DND-41 (cell line): ENCODE measurements at regions not wholly inside any gene's neighbourhood (a gene's known extent, or its start where the extent isn't known, plus 50 kb on each side); places are given as distances from the start of the nearest gene placed in this dataset.

Source experiments
- ATAC-seq: fragments of 200-7000 bp; cut with Tn5 transposase; 3 replicates; pipeline ENCODE4 v1.9.1; 2021; ENCODE audit warnings: low read depth; ENCODE audit not compliant: insufficient read depth
- DNase-seq: peaks from one replicate; pipeline ENCODE4 v3.0.0-alpha.2; 2020
- H2AFZ ChIP-seq: 2 replicates; pipeline ENCODE4 v1.6.0; 2012; ENCODE audit warnings: low read depth, low read length
- H3K27ac ChIP-seq: 2 replicates; pipeline ENCODE4 v1.5.1; 2012; ENCODE audit warnings: low read length, inconsistent platforms
- H3K27me3 ChIP-seq: fragments of 200-600 bp; sonication (generic); 2 replicates; pipeline ENCODE4 v1.6.0; 2012; ENCODE audit warnings: low read length, mild to moderate bottlenecking, inconsistent platforms; ENCODE audit not compliant: insufficient read depth, poor library complexity
- H3K36me3 ChIP-seq: 2 replicates; pipeline ENCODE4 v1.5.1; 2012; ENCODE audit warnings: low read length, inconsistent platforms; ENCODE audit not compliant: insufficient read depth
- H3K4me1 ChIP-seq: 2 replicates; pipeline ENCODE4 v1.5.1; 2012; ENCODE audit warnings: mild to moderate bottlenecking, low read length; ENCODE audit not compliant: insufficient read depth
- H3K4me2 ChIP-seq: 2 replicates; pipeline ENCODE4 v1.6.0; 2012; ENCODE audit warnings: mild to moderate bottlenecking, moderate library complexity, low read length, inconsistent platforms; ENCODE audit not compliant: insufficient read depth
- H3K4me3 ChIP-seq, 2 experiments: fragments of 200-600 bp in 1 of 2; shearing (Covaris generic) in 1 of 2; 2 replicates each; pipeline ENCODE4 v1.5.1; 2012 to 2016; ENCODE audit warnings: inconsistent platforms in 2 of 2, low read length in 2 of 2, mild to moderate bottlenecking in 2 of 2, low read depth in 1 of 2, moderate library complexity in 1 of 2
- H3K79me2 ChIP-seq: 2 replicates; pipeline ENCODE4 v1.6.0; 2012; ENCODE audit warnings: low read length, inconsistent platforms; ENCODE audit not compliant: insufficient read depth
- H3K9ac ChIP-seq: 2 replicates; pipeline ENCODE4 v1.6.0; 2012; ENCODE audit warnings: low read depth, mild to moderate bottlenecking, inconsistent platforms, low read length, moderate library complexity
- H3K9me3 ChIP-seq: 2 replicates; pipeline ENCODE4 v1.5.1; 2012; ENCODE audit warnings: low read length, moderate library complexity, mild to moderate bottlenecking, inconsistent platforms; ENCODE audit not compliant: insufficient read depth, severe bottlenecking
- H4K20me1 ChIP-seq: 2 replicates; pipeline ENCODE4 v1.6.0; 2012; ENCODE audit warnings: low read length; ENCODE audit not compliant: insufficient read depth
- EZH2 ChIP-seq: IDR thresholded peaks from 3 replicates; pipeline ENCODE4 v1.6.1; 2012; ENCODE audit warnings: borderline replicate concordance, low read depth, mild to moderate bottlenecking, moderate library complexity, low read length, inconsistent platforms; ENCODE audit not compliant: severe bottlenecking
- TF ChIP-seq, protein P1 (sequence below): IDR thresholded peaks from 2 replicates; pipeline ENCODE4 v1.5.1; 2012; ENCODE audit warnings: borderline replicate concordance, low read length, moderate library complexity, mild to moderate bottlenecking; ENCODE audit not compliant: poor library complexity, severe bottlenecking; ENCODE audit errors: extremely low read depth

DNA sequence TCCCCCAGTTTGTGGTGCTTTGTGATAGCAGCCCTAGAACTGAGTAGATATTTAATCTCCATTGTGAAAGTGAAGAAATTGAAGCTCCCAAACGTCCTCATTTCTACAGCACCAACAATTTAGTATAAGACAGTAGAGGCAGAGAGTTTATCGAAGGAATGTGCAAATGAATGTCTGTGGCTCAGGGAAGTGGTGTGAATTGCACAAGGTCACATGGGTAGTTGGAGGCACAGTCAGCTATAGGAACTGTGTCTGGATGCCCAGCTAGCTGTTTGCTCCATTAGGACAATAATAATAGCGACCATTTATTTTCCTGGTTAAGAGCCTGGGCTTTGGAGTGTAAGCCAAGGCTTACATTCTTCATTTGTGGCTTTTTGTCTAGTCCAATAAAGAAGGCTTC lies 144.4 kb upstream of the USP24 start:
- Histone ChIP-seq H2AFZ (no peak overlapping the region), H3K9ac (no peak overlapping the region)

DNA sequence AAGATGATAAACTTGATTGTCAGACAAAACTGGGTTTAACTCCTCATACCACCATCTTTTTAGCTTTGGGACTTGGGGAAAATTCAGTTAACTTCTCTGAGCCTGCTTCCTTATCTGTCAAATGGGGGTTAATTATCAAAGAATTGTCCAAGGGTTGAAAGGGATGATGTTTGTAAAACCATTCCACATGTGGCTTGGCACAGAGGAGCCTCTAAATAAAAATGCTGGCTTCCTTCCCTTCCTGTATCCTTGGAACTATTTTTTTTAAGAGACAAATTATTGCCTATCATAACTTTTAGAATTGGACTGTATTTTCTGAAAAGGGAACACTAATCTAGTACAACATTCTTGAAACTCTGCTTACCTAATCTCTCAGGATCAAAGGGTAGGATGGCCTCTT lies 143.4 kb upstream of the USP24 start:
- peaks cover 23% of the 10 kb centered on the region for H3K4me1 ChIP-seq

More for the DNA sequence above, 144.4 kb upstream of the USP24 start:
- no peak for ATAC-seq
- no peak for TF ChIP-seq EZH2
- TF ChIP-seq, protein P1, sequence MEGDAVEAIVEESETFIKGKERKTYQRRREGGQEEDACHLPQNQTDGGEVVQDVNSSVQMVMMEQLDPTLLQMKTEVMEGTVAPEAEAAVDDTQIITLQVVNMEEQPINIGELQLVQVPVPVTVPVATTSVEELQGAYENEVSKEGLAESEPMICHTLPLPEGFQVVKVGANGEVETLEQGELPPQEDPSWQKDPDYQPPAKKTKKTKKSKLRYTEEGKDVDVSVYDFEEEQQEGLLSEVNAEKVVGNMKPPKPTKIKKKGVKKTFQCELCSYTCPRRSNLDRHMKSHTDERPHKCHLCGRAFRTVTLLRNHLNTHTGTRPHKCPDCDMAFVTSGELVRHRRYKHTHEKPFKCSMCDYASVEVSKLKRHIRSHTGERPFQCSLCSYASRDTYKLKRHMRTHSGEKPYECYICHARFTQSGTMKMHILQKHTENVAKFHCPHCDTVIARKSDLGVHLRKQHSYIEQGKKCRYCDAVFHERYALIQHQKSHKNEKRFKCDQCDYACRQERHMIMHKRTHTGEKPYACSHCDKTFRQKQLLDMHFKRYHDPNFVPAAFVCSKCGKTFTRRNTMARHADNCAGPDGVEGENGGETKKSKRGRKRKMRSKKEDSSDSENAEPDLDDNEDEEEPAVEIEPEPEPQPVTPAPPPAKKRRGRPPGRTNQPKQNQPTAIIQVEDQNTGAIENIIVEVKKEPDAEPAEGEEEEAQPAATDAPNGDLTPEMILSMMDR, result no peak
- H3K79me2 ChIP-seq, result no peaks in the 10 kb centered on the region
- no peaks in the 10 kb centered on the region for H3K9me3 ChIP-seq
- no peak overlapping the region for H3K4me2 ChIP-seq
- H3K4me1 ChIP-seq, result peaks cover 33% of the 10 kb centered on the region
- no peak overlapping the region for H3K4me3 ChIP-seq
- no peaks in the 10 kb centered on the region for H3K27me3 ChIP-seq
- DNase-seq, result no peak
- H3K36me3 ChIP-seq, result no peaks in the 10 kb centered on the region
- H3K27ac ChIP-seq, result no peak overlapping the region
- no peaks in the 10 kb centered on the region for H4K20me1 ChIP-seq

DNA sequence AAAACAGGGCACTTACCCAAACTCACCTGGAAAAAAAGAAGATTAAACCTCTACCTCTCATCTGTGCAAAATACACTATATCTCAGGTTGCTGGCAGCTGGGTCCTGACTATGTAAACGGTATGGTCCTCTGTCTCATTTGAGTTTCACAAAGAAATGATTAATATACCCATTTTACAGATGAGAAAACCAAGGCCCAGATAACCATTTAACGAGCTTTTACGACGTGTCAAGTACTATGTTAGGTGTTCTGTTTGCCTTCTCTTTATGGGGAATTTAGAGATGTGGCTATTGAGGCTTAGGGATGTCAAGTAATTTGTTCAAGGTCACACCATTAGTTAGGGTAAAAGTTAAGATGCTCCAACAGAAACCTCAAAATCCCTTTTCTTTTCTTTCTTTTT lies 140.4 kb upstream of the USP24 start:
- H3K27ac ChIP-seq, result no peak overlapping the region
- TF ChIP-seq, protein P1, result no peak
- no peaks in the 10 kb centered on the region for H3K27me3 ChIP-seq
- H3K9me3 ChIP-seq, result no peaks in the 10 kb centered on the region
- no peak for DNase-seq
- H3K79me2 ChIP-seq, result no peaks in the 10 kb centered on the region
- H3K4me3 ChIP-seq, result no peak overlapping the region
- no peak overlapping the region for H3K9ac ChIP-seq
- ATAC-seq, result no peak
- H3K4me2 ChIP-seq, result no peak overlapping the region
- H3K36me3 ChIP-seq, result no peaks in the 10 kb centered on the region
- no peaks in the 10 kb centered on the region for H4K20me1 ChIP-seq
- H3K4me1 ChIP-seq, result no peaks in the 10 kb centered on the region
- H2AFZ ChIP-seq, result no peak overlapping the region

More for the DNA sequence above, 143.4 kb upstream of the USP24 start:
- Histone ChIP-seq H3K4me3 (no peak overlapping the region), H3K9ac (no peak overlapping the region), H2AFZ (no peak overlapping the region), H3K27me3 (no peaks in the 10 kb centered on the region), H3K27ac (no peak overlapping the region), H3K36me3 (no peaks in the 10 kb centered on the region), H4K20me1 (no peaks in the 10 kb centered on the region), H3K79me2 (no peaks in the 10 kb centered on the region), H3K4me2 (no peak overlapping the region), H3K9me3 (no peaks in the 10 kb centered on the region)
- DNase-seq (no peak), ATAC-seq (no peak)
- TF ChIP-seq, protein P1, result no peak
- TF ChIP-seq EZH2, result no peak
